Spleen (tissue), 11 donors: ENCODE measurements at regions not wholly inside any gene's neighbourhood (a gene's known extent, or its start where the extent isn't known, plus 50 kb on each side); places are given as distances from the start of the nearest gene placed in this dataset.

ENCODE experiments used
- DNase-seq: peaks from one replicate; pipeline ENCODE4 v3.0.0-alpha.2; 2020
- H3K27ac ChIP-seq, 8 donors: fragments of 200-600 bp; sonication (generic) in 7 of 8; 1 replicate in 4 of 8; 2 replicates in 4 of 8; pipeline versions ENCODE4 v1.5.0 to v1.8.0; 2016 to 2021; ENCODE audit warnings: inconsistent platforms in 4 of 8, mild to moderate bottlenecking in 4 of 8, moderate library complexity in 1 of 8
- H3K27me3 ChIP-seq, 7 donors: fragments of 200-600 bp; sonication (generic) in 6 of 7; replicated peaks in 1 of 7; 1 replicate in 4 of 7; 2 replicates in 3 of 7; pipeline versions ENCODE4 v1.5.0 to v1.8.0; 2016 to 2021; ENCODE audit warnings: inconsistent platforms in 3 of 7, mild to moderate bottlenecking in 1 of 7
- H3K36me3 ChIP-seq, 6 donors: fragments of 200-600 bp; sonication (generic) in 5 of 6; 1 replicate in 4 of 6; 2 replicates in 2 of 6; pipeline versions ENCODE4 v1.5.0 to v1.8.0; 2016 to 2021; ENCODE audit warnings: inconsistent platforms in 2 of 6
- H3K4me1 ChIP-seq, 6 donors: fragments of 200-600 bp; sonication (generic) in 5 of 6; 1 replicate in 3 of 6; 2 replicates in 3 of 6; pipeline versions ENCODE4 v1.5.0 to v1.8.0; 2016 to 2021; ENCODE audit warnings: inconsistent platforms in 3 of 6
- H3K4me3 ChIP-seq, 8 donors: fragments of 200-600 bp; sonication (generic) in 7 of 8; 1 replicate in 4 of 8; 2 replicates in 4 of 8; pipeline versions ENCODE4 v1.5.0 to v1.8.0; 2016 to 2021; ENCODE audit warnings: inconsistent platforms in 4 of 8, mild to moderate bottlenecking in 4 of 8, moderate library complexity in 2 of 8
- H3K9me3 ChIP-seq, 8 donors: fragments of 200-600 bp; sonication (generic) in 7 of 8; 1 replicate in 4 of 8; 2 replicates in 4 of 8; pipeline versions ENCODE4 v1.5.0 to v1.8.0; 2016 to 2021; ENCODE audit warnings: inconsistent platforms in 4 of 8
- CTCF ChIP-seq, 11 experiments: fragments of 200-600 bp in 7 of 11; fragments of 450-650 bp in 4 of 11; sonication (generic) in 4 of 11; IDR thresholded peaks in 8 of 11; conservative IDR thresholded peaks in 3 of 11; 1 replicate in 7 of 11; 2 replicates in 4 of 11; pipeline versions ENCODE4 v1.4.0 to v1.8.0; 2016 to 2021; ENCODE audit warnings: antibody characterized with exemption in 11 of 11, inconsistent platforms in 4 of 11, mild to moderate bottlenecking in 1 of 11
- POLR2A ChIP-seq, 3 donors: fragments of 450-650 bp; IDR thresholded peaks; one replicate each; pipeline ENCODE4 v1.5.1; 2017; ENCODE audit warnings: antibody characterized with exemption in 3 of 3, mild to moderate bottlenecking in 1 of 3
- POLR2AphosphoS5 ChIP-seq, 3 donors: sonication (generic); formaldehyde crosslinking; IDR thresholded peaks; one replicate each; pipeline ENCODE4 v1.5.1; 2017; ENCODE audit warnings: antibody characterized with exemption in 3 of 3
- WGBS, 5 donors: extraction: QIAGEN DNeasy Blood & Tissue Kit in 3 of 5; methylation state at CpG; one replicate each; pipeline versions ENCODE4 v1.1.5 to v1.1.7; 2013 to 2018; 5-methylcytosine and 5-hydroxymethylcytosine counted together
- intact Hi-C: fragments of 100-400 bp; cut with DNase I; formaldehyde crosslinking; loops from one replicate; pipeline ENCODE4 v1.15.0; 2023; ENCODE audit warnings: low total_unique reads
- donor health status: healthy with polysubstance abuse.
- donor health status: DM: no; HTN: no; CAD: no; lungs with moderate emphysema.
- donor health status: DM: no; HTN: no; CAD: no.
- donor health status: Bipolar disorder and iron deficiency.
- donor health status: healthy.
- donor health status: DM: no; HTN: no; CAD: no.
- donor health status: DM: yes; HTN: yes; CAD: no.

GRCh38 chr16:86211265-86211664 lies 299.1 kb upstream of the FOXF1 start:
- H3K27ac ChIP-seq, result no peak overlapping the region
- WGBS, 5 donors, result 79 to 92% (median 83%) methylated on average over 5 of the region's 5 CpGs
- H3K36me3 ChIP-seq, result no peaks in the 10 kb centered on the region
- peaks cover 0 to 18% (median 4%) of the 10 kb centered on the region in 8 donors for H3K9me3 ChIP-seq
- intact Hi-C loops, result no loop called here
- no peak for DNase-seq
- H3K4me1 ChIP-seq, result peaks cover 0 to 34% (median 18%) of the 10 kb centered on the region in 6 donors
- H3K4me3 ChIP-seq, result no peak overlapping the region
- TF ChIP-seq POLR2A (IDR thresholded peaks at IDR 0.05) (no peak), CTCF (IDR thresholded peaks at IDR 0.05 in 8 of 11, conservative IDR thresholded peaks at IDR 0.05 in 3 of 11) (no peak), POLR2AphosphoS5 (IDR thresholded peaks at IDR 0.05) (no peak)
- H3K27me3 ChIP-seq, result peaks cover 0 to 6% (median 0%) of the 10 kb centered on the region in 7 donors

GRCh38 chr16:86211800-86212199 lies 298.5 kb upstream of the FOXF1 start:
- Histone ChIP-seq H3K4me3 (no peak overlapping the region), H3K4me1 (peaks cover 0 to 34% (median 18%) of the 10 kb centered on the region in 6 donors), H3K9me3 (peaks cover 0 to 18% (median 4%) of the 10 kb centered on the region in 8 donors), H3K27me3 (peaks cover 0 to 6% (median 0%) of the 10 kb centered on the region in 7 donors), H3K27ac (no peak overlapping the region), H3K36me3 (no peaks in the 10 kb centered on the region)
- 44 to 66% (median 52%) methylated on average over 6 of the region's 6 CpGs for WGBS, 5 donors
- TF ChIP-seq CTCF (IDR thresholded peaks at IDR 0.05 in 8 of 11, conservative IDR thresholded peaks at IDR 0.05 in 3 of 11) (no peak), POLR2AphosphoS5 (IDR thresholded peaks at IDR 0.05) (no peak), POLR2A (IDR thresholded peaks at IDR 0.05) (no peak)
- intact Hi-C loops, result no loop called here
- no peak for DNase-seq

GRCh38 chr16:86212706-86213436 lies 297.5 kb upstream of the FOXF1 start:
- DNase-seq, result peak; percentile 54
- H3K36me3 ChIP-seq, result no peaks in the 10 kb centered on the region
- no peak overlapping the region for H3K4me3 ChIP-seq
- H3K9me3 ChIP-seq, result peaks cover 0 to 18% (median 4%) of the 10 kb centered on the region in 8 donors
- peaks cover 0 to 3% (median 0%) of the 10 kb centered on the region in 7 donors for H3K27me3 ChIP-seq
- 26 to 47% (median 35%) methylated on average over 11 of the region's 11 CpGs for WGBS, 5 donors
- intact Hi-C loops, result no loop called here
- TF ChIP-seq POLR2A (IDR thresholded peaks at IDR 0.05) (no peak), CTCF (IDR thresholded peaks at IDR 0.05 in 8 of 11, conservative IDR thresholded peaks at IDR 0.05 in 3 of 11) (no peak), POLR2AphosphoS5 (IDR thresholded peaks at IDR 0.05) (no peak)
- peaks cover 0 to 35% (median 18%) of the 10 kb centered on the region in 6 donors for H3K4me1 ChIP-seq
- H3K27ac ChIP-seq, result peak overlapping the region in 1 of 8 donors; percentile 28

GRCh38 chr16:86213437-86214205 lies 296.7 kb upstream of the FOXF1 start:
- WGBS, 5 donors, result 59 to 67% (median 66%) methylated on average over 12 of the region's 12 CpGs
- Histone ChIP-seq H3K27me3 (peaks cover 0 to 3% (median 0%) of the 10 kb centered on the region in 7 donors), H3K27ac (peak overlapping the region in 2 of 8 donors; percentile 28 to 53), H3K4me3 (no peak overlapping the region), H3K9me3 (peaks cover 0 to 18% (median 4%) of the 10 kb centered on the region in 8 donors), H3K4me1 (peaks cover 0 to 35% (median 18%) of the 10 kb centered on the region in 6 donors), H3K36me3 (no peaks in the 10 kb centered on the region)
- intact Hi-C loops, result no loop called here
- TF ChIP-seq POLR2A (IDR thresholded peaks at IDR 0.05) (no peak), POLR2AphosphoS5 (IDR thresholded peaks at IDR 0.05) (no peak), CTCF (IDR thresholded peaks at IDR 0.05 in 8 of 11, conservative IDR thresholded peaks at IDR 0.05 in 3 of 11) (no peak)
- DNase-seq, result peak; percentile 63
